Lower leg skin (tissue), 3 donors: ENCODE measurements at regions not wholly inside any gene's neighbourhood (a gene's known extent, or its start where the extent isn't known, plus 50 kb on each side); places are given as distances from the start of the nearest gene placed in this dataset.

Experiments used
- POLR2A ChIP-seq, 2 donors: fragments of 450-650 bp; IDR thresholded peaks; one replicate each; pipeline ENCODE4 v1.6.1; 2016 to 2017; ENCODE audit warnings: antibody characterized with exemption in 2 of 2, mild to moderate bottlenecking in 1 of 2, moderate library complexity in 1 of 2
- TF ChIP-seq, protein P1 (sequence below), 3 donors: fragments of 450-650 bp; IDR thresholded peaks; one replicate each; pipeline ENCODE4 v1.5.1; 2016; ENCODE audit warnings: antibody characterized with exemption in 3 of 3, mild to moderate bottlenecking in 3 of 3, moderate library complexity in 2 of 3

DNA sequence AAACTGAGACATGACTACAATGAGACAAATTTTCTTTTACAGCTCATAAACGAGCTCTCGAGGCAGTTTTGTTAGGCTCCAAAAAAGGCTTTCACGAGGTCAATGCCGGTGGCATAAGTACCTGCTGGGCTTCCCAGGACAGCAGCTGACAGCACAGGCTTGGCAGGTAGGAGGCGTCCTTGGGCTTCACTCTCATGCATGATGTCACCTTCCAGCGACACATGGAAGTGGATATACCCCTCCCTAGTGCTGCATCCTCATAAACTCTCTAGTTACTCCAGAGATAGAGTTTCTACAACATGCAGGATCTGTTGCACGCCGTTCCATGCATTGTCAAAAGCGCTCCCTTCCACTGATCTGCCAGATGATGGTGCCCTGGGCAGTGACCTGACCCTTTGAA lies 112.5 kb upstream of the PAXBP1 start:
- TF ChIP-seq, protein P1, sequence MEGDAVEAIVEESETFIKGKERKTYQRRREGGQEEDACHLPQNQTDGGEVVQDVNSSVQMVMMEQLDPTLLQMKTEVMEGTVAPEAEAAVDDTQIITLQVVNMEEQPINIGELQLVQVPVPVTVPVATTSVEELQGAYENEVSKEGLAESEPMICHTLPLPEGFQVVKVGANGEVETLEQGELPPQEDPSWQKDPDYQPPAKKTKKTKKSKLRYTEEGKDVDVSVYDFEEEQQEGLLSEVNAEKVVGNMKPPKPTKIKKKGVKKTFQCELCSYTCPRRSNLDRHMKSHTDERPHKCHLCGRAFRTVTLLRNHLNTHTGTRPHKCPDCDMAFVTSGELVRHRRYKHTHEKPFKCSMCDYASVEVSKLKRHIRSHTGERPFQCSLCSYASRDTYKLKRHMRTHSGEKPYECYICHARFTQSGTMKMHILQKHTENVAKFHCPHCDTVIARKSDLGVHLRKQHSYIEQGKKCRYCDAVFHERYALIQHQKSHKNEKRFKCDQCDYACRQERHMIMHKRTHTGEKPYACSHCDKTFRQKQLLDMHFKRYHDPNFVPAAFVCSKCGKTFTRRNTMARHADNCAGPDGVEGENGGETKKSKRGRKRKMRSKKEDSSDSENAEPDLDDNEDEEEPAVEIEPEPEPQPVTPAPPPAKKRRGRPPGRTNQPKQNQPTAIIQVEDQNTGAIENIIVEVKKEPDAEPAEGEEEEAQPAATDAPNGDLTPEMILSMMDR (IDR thresholded peaks at IDR 0.05), result no peak
- no peak for TF ChIP-seq POLR2A (IDR thresholded peaks at IDR 0.05)
